ENCODE measurements at regions not wholly inside any gene's neighbourhood (a gene's known extent, or its start where the extent isn't known, plus 50 kb on each side); places are given as distances from the start of the nearest gene placed in this dataset.
"Not testable (repeated sequence)": the region's sequence is repeated elsewhere in the genome, so short reads cannot be mapped to it uniquely, and the experiment has no call there.

DNA sequence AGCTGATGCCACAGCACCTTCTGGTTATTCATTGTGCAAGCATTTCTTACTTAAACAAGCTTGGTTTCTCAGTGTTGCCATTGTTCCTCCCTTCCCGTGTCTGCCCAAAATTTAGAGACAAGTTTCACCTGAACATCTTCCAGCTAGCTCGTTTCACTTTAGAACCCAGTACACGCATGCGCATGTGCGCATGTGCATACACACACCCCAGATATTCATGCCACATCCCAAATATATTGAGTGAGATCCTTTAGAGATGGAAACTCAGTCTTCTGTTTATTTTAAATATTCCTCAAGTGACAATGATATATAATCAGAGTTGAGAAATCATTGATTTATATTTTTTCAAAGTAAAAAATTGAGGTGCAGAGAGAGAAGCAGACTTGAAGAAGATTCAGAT lies 147.6 kb downstream of the PLK2 start:
- no peaks in the 10 kb centered on the region for H3K27me3 Mint-ChIP-seq
- CTCF ChIA-PET = no interaction called here
- H3K4me3 Mint-ChIP-seq = no peak overlapping the region
- ATAC-seq (no peak), DNase-seq (no peak)
- no peaks in the 10 kb centered on the region for H3K4me1 Mint-ChIP-seq
- no peak overlapping the region for H3K27ac Mint-ChIP-seq
- no peaks in the 10 kb centered on the region for H3K36me3 Mint-ChIP-seq
- no peaks in the 10 kb centered on the region for H3K9me3 Mint-ChIP-seq (ENCODE audit: low read depth)

DNA sequence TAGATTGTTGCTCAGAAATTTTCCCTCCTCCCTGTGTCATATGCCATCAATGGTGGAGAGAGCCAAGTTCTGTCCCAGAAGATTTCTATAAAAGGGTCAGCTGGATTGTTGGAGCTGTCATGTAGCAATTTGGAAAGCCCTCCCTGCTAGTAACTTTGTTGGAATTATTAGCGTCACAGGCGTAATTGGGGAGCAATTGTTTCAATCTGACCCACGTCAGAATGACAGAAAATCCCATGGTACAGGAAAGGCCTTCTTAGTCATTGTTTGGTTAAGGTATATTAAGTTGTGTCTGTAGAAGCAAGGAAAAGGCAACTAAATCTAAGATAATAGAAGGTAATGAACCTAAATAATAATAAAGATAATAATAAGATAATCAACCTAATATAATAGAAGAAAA lies 148.4 kb downstream of the PLK2 start:
- Mint-ChIP-seq H3K4me3 (no peak overlapping the region), H3K27ac (no peak overlapping the region), H3K36me3 (no peaks in the 10 kb centered on the region), H3K4me1 (no peaks in the 10 kb centered on the region), H3K27me3 (no peaks in the 10 kb centered on the region), H3K9me3 (ENCODE audit: low read depth) (no peaks in the 10 kb centered on the region)
- no peak for DNase-seq
- CTCF ChIA-PET = no interaction called here
- ATAC-seq = no peak

DNA sequence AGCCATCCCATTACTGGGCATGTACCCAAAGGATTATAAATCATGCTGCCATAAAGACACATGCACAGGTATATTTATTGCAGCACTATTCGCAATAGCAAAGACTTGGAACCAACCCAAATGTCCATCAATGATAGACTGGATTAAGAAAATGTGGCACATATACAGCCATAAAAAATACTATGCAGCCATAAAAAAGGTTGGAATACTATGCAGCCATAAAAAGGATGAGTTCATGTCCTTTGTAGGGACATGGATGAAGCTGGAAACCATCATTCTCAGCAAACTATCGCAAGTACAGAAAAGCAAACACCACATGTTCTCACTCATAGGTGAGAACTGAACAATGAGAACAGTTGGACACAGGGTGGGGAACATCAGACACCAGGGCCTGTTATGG lies 151.5 kb downstream of the PLK2 start:
- DNase-seq; H3K9me3 Mint-ChIP-seq (ENCODE audit: low read depth); H3K4me1 Mint-ChIP-seq; H3K4me3 Mint-ChIP-seq; H3K36me3 Mint-ChIP-seq; ATAC-seq; CTCF ChIA-PET; H3K27ac Mint-ChIP-seq; H3K27me3 Mint-ChIP-seq: not testable (repeated sequence)

DNA sequence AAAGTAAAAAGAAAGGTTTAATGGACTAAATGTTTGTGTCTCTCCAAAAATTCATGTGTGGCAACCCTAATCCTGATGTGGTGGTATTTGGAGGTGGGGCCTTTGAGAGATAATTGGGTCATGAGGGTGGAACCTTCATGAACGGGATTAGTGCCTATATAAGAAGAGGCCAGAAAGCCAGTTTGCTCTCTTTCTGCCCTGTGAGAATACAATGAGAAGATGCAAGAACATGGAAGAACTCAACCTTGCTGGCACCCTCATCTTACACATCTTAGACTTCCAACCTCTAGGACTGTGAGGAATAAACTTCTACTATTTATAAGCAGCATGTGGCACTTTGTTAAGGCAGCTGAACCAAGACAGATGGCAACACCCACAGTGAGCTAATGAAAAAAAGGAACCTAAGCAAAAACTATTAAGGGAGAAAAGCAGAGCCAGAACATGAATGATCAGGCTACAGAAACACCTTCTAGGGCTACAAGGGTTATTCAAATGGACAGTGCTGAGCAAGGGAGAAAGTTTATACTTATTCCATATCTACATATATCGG lies 159.5 kb downstream of the PLK2 start:
- H3K4me3 Mint-ChIP-seq = no peak overlapping the region
- no peak overlapping the region for H3K27ac Mint-ChIP-seq
- DNase-seq (no peak), ATAC-seq (no peak)
- H3K9me3 Mint-ChIP-seq (ENCODE audit: low read depth) = no peaks in the 10 kb centered on the region
- no peaks in the 10 kb centered on the region for H3K27me3 Mint-ChIP-seq
- CTCF ChIA-PET = no interaction called here
- H3K36me3 Mint-ChIP-seq = no peaks in the 10 kb centered on the region
- H3K4me1 Mint-ChIP-seq = no peaks in the 10 kb centered on the region

DNA sequence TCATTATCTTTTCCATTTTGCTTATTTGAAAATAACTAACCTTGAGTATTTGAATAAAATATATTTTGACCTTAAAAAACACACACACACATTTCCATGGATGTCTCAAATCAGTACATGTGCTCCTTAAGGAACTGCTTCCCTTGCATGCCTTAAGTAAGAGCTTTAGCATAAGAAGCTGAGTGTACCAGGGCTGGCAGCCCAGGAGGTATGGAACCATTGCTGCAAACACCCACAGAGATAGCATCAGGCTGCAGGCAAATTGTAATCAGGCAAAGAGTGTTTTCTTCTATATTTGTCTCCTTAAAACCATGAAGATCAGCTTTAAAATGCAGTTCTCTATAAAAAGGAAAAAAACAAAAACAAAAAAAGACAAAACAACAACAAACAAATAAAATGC lies 160.6 kb downstream of the PLK2 start:
- Mint-ChIP-seq H3K36me3 (no peaks in the 10 kb centered on the region), H3K27ac (no peak overlapping the region), H3K27me3 (no peaks in the 10 kb centered on the region), H3K9me3 (ENCODE audit: low read depth) (no peaks in the 10 kb centered on the region), H3K4me3 (no peak overlapping the region), H3K4me1 (peaks cover 9% of the 10 kb centered on the region)
- DNase-seq (no peak), ATAC-seq (no peak)
- CTCF ChIA-PET = interaction anchor here (0.7 kb wide), 1 partner anchor 166 kb away, joined by 3 read pairs; no protein-coding TSS in a partner anchor

DNA sequence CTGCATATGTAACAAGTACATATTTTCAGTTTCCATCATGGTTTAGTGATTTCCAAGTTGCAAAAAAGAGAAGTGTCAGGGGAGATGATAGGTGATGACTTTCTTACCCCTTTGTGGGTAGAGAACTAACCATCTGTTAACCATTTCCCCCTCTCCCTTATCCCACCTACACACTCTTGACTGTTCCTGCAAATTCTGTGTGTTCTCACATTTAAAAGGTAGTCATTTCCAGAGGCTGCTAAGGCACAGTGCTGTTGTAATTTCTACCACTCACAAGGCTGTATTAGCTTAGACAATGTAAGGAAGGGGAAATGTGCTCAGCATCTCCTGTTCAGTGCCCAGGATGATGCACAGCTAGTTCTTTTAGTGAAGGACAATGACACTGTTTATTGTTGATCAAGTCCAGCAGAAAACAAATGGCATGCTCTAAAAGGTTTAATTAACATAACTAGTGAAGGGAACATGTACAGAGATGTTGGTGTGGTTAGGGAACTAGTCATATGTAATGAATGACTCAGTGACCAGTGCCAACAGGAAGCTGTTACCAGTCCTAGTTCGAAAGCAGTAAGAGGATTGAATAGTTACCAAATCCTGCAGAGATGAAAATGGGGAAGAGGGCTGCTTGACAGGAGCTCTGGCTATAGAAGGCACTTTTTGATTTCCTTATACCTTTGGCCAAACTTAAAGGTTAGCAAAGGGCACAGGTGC lies 165.1 kb downstream of the PLK2 start:
- Mint-ChIP-seq H3K27ac (no peak overlapping the region), H3K4me3 (no peak overlapping the region), H3K36me3 (no peaks in the 10 kb centered on the region), H3K27me3 (no peaks in the 10 kb centered on the region), H3K9me3 (ENCODE audit: low read depth) (no peaks in the 10 kb centered on the region), H3K4me1 (peaks cover 9% of the 10 kb centered on the region)
- no peak for ATAC-seq
- CTCF ChIA-PET = no interaction called here
- no peak for DNase-seq

DNA sequence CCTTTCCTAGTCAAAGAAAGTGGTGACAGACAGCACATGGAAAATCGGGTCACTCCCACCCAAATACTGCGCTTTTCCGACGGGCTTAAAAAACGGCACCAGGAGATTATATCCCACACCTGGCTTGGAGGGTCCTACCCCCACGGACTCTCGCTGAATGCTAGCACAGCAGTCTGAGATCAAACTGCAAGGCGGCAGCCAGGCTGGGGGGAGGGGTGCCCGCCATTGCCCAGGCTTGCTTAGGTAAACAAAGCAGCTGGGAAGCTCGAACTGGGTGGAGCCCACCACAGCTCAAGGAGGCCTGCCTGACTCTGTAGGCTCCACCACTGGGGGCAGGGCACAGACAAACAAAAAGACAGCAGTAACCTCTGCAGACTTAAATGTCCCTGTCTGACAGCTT lies 171.6 kb downstream of the PLK2 start:
- not testable (repeated sequence) for H3K36me3 Mint-ChIP-seq; H3K9me3 Mint-ChIP-seq (ENCODE audit: low read depth); DNase-seq

DNA sequence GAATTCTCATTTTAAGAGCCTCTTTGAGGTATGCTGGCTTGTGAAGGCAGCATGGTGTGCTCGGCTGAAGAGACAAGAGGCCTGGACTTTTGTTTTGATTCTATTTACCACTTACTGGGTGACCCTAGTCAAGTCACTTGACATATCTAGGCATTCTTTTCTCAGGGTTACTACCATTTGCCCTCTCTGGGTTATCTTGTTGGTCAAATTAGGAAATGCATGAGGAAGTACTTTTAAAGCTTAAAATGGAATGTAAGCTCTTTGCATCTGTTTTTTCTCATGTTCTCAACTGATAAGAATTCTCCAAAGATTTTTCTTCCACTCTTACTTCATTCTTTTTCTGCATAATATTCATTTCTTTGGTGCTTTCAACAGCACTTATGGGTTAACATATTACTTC lies 173.1 kb downstream of the PLK2 start:
- no peaks in the 10 kb centered on the region for H3K36me3 Mint-ChIP-seq
- CTCF ChIA-PET = no interaction called here

More for the DNA sequence above, 171.6 kb downstream of the PLK2 start:
- H3K27me3 Mint-ChIP-seq, H3K4me1 Mint-ChIP-seq, CTCF ChIA-PET, H3K27ac Mint-ChIP-seq, ATAC-seq, H3K4me3 Mint-ChIP-seq: not testable (repeated sequence)

DNA sequence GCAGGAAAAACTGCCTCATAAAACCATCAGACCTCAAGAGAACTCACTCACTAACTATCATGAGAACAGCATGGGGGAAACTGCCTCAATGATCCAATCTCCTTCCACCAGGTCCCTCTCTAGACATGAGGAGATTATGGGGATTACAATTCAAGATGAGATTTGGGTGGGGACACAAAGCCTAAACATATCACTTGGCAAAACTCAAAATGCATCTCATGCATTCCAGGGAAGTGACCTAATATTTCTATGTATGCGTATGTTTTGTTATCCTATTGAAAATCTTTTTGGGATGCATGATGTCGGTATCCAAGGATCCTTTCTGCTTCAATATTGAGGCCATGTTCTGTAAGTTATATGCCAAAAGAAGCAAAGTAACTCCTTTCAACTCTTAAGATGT lies 174.0 kb downstream of the PLK2 start:
- CTCF ChIA-PET = no interaction called here
- no peaks in the 10 kb centered on the region for H3K36me3 Mint-ChIP-seq
- no peak for ATAC-seq

More for the DNA sequence above, 173.1 kb downstream of the PLK2 start:
- Mint-ChIP-seq H3K4me3 (no peak overlapping the region), H3K27me3 (no peaks in the 10 kb centered on the region), H3K9me3 (ENCODE audit: low read depth) (peaks cover 2% of the 10 kb centered on the region), H3K27ac (no peak overlapping the region), H3K4me1 (no peaks in the 10 kb centered on the region)
- DNase-seq (no peak), ATAC-seq (no peak)

DNA sequence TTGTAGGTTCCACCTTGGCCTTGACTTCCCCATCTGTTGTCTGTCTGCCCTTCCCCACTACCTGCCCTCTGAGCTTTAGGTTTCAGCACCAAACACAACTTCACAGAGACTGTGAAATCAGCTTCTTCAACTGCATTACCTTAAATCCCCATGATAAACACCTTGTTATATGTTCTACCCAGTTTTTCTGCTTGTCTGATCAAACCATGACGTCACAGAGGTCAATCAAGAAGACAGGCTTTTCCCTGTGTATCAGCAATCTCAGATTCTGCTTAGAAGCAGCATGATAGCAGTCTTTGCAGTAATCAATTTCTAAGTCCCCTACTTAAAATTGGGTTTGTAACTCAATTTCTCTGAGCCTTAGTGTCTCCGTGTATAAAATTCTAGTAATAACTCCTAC lies 175.0 kb downstream of the PLK2 start:
- CTCF ChIA-PET = no interaction called here
- no peak for ATAC-seq
- Mint-ChIP-seq H3K27ac (no peak overlapping the region), H3K4me1 (no peaks in the 10 kb centered on the region), H3K4me3 (no peak overlapping the region), H3K9me3 (ENCODE audit: low read depth) (peaks cover 2% of the 10 kb centered on the region), H3K27me3 (no peaks in the 10 kb centered on the region), H3K36me3 (no peaks in the 10 kb centered on the region)
- DNase-seq = no peak

More for the DNA sequence above, 174.0 kb downstream of the PLK2 start:
- Mint-ChIP-seq H3K9me3 (ENCODE audit: low read depth) (peaks cover 2% of the 10 kb centered on the region), H3K4me3 (no peak overlapping the region), H3K27me3 (no peaks in the 10 kb centered on the region), H3K27ac (no peak overlapping the region), H3K4me1 (no peaks in the 10 kb centered on the region)
- DNase-seq = no peak

DNA sequence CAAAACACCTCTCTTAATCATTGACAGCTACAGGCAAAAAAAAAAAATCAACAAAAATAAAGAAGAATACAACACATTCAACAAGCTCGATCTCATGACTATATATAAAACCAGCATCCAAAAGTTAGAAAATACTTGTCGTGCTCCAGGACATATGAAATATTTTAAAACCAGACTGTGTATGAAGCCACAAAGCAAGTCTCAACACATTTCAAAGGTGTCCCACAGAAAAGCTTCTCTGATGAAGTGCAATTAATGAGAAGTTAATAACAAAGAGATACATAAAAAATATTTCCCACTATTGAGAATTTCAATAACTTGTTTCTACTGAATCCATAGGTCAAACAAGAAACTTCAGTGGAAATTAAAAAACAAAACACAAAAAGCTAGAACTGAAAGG lies 178.7 kb downstream of the PLK2 start:
- no peak for DNase-seq
- no peak for ATAC-seq
- no peaks in the 10 kb centered on the region for H3K9me3 Mint-ChIP-seq (ENCODE audit: low read depth)
- H3K4me1 Mint-ChIP-seq = no peaks in the 10 kb centered on the region
- H3K4me3 Mint-ChIP-seq = no peak overlapping the region
- no peaks in the 10 kb centered on the region for H3K27me3 Mint-ChIP-seq
- CTCF ChIA-PET = no interaction called here
- H3K36me3 Mint-ChIP-seq = no peaks in the 10 kb centered on the region
- no peak overlapping the region for H3K27ac Mint-ChIP-seq

DNA sequence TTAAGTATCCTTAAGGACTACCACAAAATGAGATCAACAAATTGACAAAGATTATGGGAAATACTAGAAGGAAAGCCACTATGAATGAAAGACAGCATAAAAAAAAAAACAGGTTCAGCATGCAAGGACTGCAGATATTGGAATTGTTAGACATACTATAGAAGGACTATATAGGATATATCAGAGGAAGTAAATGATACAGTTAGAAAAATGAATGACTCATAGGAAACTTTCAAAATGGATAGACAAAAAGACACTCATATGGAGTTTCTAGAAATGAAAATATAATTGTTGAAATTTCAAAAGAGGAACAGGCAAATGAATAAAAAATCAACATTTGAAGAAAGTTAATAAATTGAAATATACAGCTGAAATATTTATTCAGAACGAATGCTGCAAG lies 180.6 kb downstream of the PLK2 start:
- H3K27me3 Mint-ChIP-seq = no peaks in the 10 kb centered on the region
- no peak overlapping the region for H3K27ac Mint-ChIP-seq
- H3K9me3 Mint-ChIP-seq (ENCODE audit: low read depth) = no peaks in the 10 kb centered on the region
- no peaks in the 10 kb centered on the region for H3K36me3 Mint-ChIP-seq
- H3K4me1 Mint-ChIP-seq = no peaks in the 10 kb centered on the region
- DNase-seq (no peak), ATAC-seq (no peak)
- no peak overlapping the region for H3K4me3 Mint-ChIP-seq
- CTCF ChIA-PET = no interaction called here

DNA sequence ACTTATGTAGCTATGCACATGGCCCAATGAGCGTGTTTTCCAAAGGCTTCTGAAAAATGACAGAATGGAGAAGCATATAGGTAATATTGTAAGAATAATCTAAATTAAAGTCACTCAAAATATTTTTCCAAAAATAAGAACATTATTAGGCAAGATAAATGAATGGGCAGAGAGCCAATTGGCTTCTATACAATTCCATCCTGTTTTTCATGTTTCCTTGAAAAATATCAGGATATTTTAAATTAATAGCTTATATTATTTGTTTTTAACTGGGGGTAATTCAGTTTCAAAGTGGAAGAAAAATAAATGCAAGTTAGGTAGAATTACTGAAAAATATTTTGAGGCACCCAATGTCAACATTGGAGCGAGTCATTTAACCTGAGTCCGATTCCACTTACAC lies 183.5 kb downstream of the PLK2 start:
- CTCF ChIA-PET = no interaction called here
- H3K4me1 Mint-ChIP-seq = no peaks in the 10 kb centered on the region
- no peak for ATAC-seq
- DNase-seq = no peak
- H3K27ac Mint-ChIP-seq = no peak overlapping the region
- H3K36me3 Mint-ChIP-seq = no peaks in the 10 kb centered on the region
- no peaks in the 10 kb centered on the region for H3K9me3 Mint-ChIP-seq (ENCODE audit: low read depth)
- H3K4me3 Mint-ChIP-seq = no peak overlapping the region
- peaks cover 2% of the 10 kb centered on the region for H3K27me3 Mint-ChIP-seq

DNA sequence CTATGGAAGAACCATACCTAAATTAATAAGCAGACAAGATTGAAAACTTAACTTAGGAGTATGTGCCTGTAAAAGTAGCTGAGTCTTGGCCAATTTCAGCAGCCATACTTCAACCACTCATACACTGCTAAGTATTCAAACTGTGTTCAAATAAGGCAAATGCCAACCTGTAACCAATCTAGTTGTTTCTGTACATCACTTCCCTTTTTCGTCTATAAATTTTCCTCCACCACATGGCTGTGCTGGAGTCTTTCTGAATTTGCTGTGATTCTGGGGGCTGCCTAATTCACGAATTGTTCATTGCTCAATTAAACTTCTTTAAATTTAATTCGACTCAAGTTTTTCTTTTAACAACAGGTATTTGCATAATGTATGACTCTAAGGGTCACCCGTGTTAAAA lies 184.4 kb downstream of the PLK2 start:
- Mint-ChIP-seq H3K36me3 (no peaks in the 10 kb centered on the region), H3K9me3 (ENCODE audit: low read depth) (no peaks in the 10 kb centered on the region), H3K27ac (no peak overlapping the region), H3K27me3 (peaks cover 2% of the 10 kb centered on the region), H3K4me1 (no peaks in the 10 kb centered on the region), H3K4me3 (no peak overlapping the region)
- CTCF ChIA-PET = no interaction called here
- DNase-seq (no peak), ATAC-seq (no peak)
